ENCODE measurements at regions not wholly inside any gene's neighbourhood (a gene's known extent, or its start where the extent isn't known, plus 50 kb on each side); places are given as distances from the start of the nearest gene placed in this dataset.

DNA sequence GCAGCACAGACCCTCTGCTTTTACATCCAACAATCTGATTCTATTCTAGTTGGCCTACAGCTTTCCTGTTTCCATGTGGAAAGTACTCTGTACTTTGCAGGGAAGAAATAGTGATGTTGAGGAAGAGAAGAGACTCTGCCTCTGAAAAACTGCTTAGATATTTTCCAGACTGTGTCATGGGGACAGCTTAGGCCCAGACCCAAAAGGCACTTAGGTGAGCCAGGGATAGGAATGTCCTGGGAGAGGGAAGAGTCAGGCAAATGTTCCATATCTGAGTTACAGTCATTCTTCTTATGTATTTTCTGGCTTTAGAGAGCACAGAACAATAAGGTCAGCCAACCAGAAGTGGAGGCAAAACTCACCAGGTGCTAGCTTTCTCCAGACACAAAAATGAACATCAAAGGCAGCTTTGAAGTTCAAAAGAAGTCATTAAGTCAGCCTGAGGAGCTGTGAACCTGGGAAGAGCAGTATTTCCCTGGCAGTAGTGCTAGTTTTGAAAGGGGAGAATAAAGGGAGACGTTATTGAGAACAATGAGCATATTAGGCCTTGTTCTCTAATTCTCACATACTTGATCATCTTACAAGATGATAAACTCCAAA, 199.7 kb upstream of the LMNTD1 start:
- Histone ChIP-seq H3K9me3 (ENCODE audit: insufficient read depth, low read depth, low read length) (no peaks in the 10 kb centered on the region), H2AFZ (ENCODE audit: low read length) (no peak overlapping the region), H3K4me3 (ENCODE audit: low read length, poor library complexity, severe bottlenecking) (no peak overlapping the region), H3K27me3 (ENCODE audit: insufficient read depth, low read length, poor library complexity, severe bottlenecking) (no peaks in the 10 kb centered on the region), H3K9me2 (replicated peaks; ENCODE audit: low read depth, low read length) (no peaks in the 10 kb centered on the region), H3K9ac (ENCODE audit: low read depth, low read length, poor library complexity, severe bottlenecking) (no peak overlapping the region), H3F3A (ENCODE audit: low read depth) (no peaks in the 10 kb centered on the region), H3K4me2 (ENCODE audit: low read depth, low read length, poor library complexity, severe bottlenecking) (no peak overlapping the region), H3K4me1 (ENCODE audit: insufficient read depth, low read length, poor library complexity, severe bottlenecking) (no peaks in the 10 kb centered on the region), H3K79me2 (ENCODE audit: insufficient read depth, low read length) (no peaks in the 10 kb centered on the region), H3K36me3 (ENCODE audit: insufficient read depth, low read length) (no peaks in the 10 kb centered on the region), H4K20me1 (ENCODE audit: insufficient read depth, low read length, poor library complexity, severe bottlenecking) (no peaks in the 10 kb centered on the region)
- no peak for TF ChIP-seq EZH2phosphoT487 (IDR thresholded peaks at IDR 0.05; ENCODE audit: borderline replicate concordance)
- TF ChIP-seq, protein P1, sequence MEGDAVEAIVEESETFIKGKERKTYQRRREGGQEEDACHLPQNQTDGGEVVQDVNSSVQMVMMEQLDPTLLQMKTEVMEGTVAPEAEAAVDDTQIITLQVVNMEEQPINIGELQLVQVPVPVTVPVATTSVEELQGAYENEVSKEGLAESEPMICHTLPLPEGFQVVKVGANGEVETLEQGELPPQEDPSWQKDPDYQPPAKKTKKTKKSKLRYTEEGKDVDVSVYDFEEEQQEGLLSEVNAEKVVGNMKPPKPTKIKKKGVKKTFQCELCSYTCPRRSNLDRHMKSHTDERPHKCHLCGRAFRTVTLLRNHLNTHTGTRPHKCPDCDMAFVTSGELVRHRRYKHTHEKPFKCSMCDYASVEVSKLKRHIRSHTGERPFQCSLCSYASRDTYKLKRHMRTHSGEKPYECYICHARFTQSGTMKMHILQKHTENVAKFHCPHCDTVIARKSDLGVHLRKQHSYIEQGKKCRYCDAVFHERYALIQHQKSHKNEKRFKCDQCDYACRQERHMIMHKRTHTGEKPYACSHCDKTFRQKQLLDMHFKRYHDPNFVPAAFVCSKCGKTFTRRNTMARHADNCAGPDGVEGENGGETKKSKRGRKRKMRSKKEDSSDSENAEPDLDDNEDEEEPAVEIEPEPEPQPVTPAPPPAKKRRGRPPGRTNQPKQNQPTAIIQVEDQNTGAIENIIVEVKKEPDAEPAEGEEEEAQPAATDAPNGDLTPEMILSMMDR (conservative IDR thresholded peaks at IDR 0.05; ENCODE audit: low read length): no peak

DNA sequence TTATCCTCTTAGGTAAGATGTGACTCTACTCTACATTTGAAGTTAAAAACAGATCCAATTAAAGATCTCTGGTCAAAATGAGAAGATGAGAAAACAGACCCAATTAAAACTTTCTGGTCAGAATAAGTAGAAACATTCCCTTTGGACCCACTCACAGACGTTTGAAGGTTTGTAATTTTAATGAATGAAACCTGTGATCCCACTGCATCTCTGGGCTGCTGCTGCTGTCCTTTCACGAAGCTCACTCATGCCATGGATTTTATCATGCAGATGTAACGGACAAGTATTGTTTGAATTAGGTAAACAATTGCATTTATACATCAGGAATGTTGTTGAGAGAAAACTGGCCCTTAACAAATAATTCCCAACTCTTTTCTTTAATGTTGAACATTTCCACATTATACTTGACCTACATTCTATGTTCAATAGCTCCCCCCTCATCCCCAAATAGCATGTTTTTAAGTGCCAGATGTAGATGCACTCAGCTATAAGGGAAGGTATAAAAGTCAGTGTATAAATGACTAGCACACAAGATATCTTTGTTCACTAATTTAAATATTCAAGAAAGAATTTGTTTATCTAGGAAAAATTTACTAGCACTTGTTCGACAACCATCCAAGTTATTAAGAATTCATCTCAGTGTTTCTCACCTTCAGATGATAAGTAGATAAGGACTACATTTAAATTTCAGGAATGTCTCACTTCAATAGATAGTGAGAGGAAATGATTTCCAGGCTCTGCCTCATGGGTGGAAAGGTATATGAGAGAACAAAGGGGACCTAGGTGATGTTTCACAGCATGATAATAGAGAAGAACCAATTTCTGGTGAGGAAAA, 202.3 kb upstream of the LMNTD1 start:
- TF ChIP-seq, protein P1 (conservative IDR thresholded peaks at IDR 0.05; ENCODE audit: low read length): no peak
- TF ChIP-seq EZH2phosphoT487 (IDR thresholded peaks at IDR 0.05; ENCODE audit: borderline replicate concordance): no peak
- H3K4me3 ChIP-seq (ENCODE audit: low read length, poor library complexity, severe bottlenecking): no peak overlapping the region

DNA sequence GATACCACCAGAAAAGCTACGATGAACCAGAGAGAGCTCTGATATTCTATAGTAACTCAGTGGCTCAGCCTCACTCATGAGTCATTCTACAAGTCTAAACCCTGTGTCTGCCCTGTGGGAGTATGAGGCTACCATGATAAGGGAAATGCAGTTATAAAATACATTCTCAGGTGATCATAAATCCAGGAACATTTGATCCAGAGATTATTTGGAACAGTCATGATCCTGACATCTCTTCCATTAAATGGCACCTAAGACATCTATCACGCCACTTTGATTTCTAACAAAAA, 202.6 kb upstream of the RASSF8 start:
- Histone ChIP-seq H3K9ac (ENCODE audit: low read depth, low read length, poor library complexity, severe bottlenecking) (no peak overlapping the region), H3K79me2 (ENCODE audit: insufficient read depth, low read length) (no peaks in the 10 kb centered on the region), H4K20me1 (ENCODE audit: insufficient read depth, low read length, poor library complexity, severe bottlenecking) (no peaks in the 10 kb centered on the region), H3K4me2 (ENCODE audit: low read depth, low read length, poor library complexity, severe bottlenecking) (no peak overlapping the region), H3K4me1 (ENCODE audit: insufficient read depth, low read length, poor library complexity, severe bottlenecking) (no peaks in the 10 kb centered on the region), H3K4me3 (ENCODE audit: low read length, poor library complexity, severe bottlenecking) (no peak overlapping the region), H2AFZ (ENCODE audit: low read length) (no peak overlapping the region), H3F3A (ENCODE audit: low read depth) (no peaks in the 10 kb centered on the region), H3K36me3 (ENCODE audit: insufficient read depth, low read length) (no peaks in the 10 kb centered on the region), H3K27me3 (ENCODE audit: insufficient read depth, low read length, poor library complexity, severe bottlenecking) (no peaks in the 10 kb centered on the region), H3K9me3 (ENCODE audit: insufficient read depth, low read depth, low read length) (no peaks in the 10 kb centered on the region), H3K9me2 (replicated peaks; ENCODE audit: low read depth, low read length) (no peaks in the 10 kb centered on the region)
- no peak for TF ChIP-seq EZH2phosphoT487 (IDR thresholded peaks at IDR 0.05; ENCODE audit: borderline replicate concordance)
- TF ChIP-seq, protein P1 (conservative IDR thresholded peaks at IDR 0.05; ENCODE audit: low read length): no peak

More for the DNA sequence above, 202.3 kb upstream of the LMNTD1 start:
- Histone ChIP-seq H3K9me3 (ENCODE audit: insufficient read depth, low read depth, low read length) (no peaks in the 10 kb centered on the region), H3F3A (ENCODE audit: low read depth) (no peaks in the 10 kb centered on the region), H3K27me3 (ENCODE audit: insufficient read depth, low read length, poor library complexity, severe bottlenecking) (no peaks in the 10 kb centered on the region), H4K20me1 (ENCODE audit: insufficient read depth, low read length, poor library complexity, severe bottlenecking) (no peaks in the 10 kb centered on the region), H3K9ac (ENCODE audit: low read depth, low read length, poor library complexity, severe bottlenecking) (no peak overlapping the region), H2AFZ (ENCODE audit: low read length) (no peak overlapping the region), H3K36me3 (ENCODE audit: insufficient read depth, low read length) (no peaks in the 10 kb centered on the region), H3K4me1 (ENCODE audit: insufficient read depth, low read length, poor library complexity, severe bottlenecking) (no peaks in the 10 kb centered on the region), H3K4me2 (ENCODE audit: low read depth, low read length, poor library complexity, severe bottlenecking) (no peak overlapping the region), H3K79me2 (ENCODE audit: insufficient read depth, low read length) (no peaks in the 10 kb centered on the region), H3K9me2 (replicated peaks; ENCODE audit: low read depth, low read length) (no peaks in the 10 kb centered on the region)

Data from Loucy (cell line).